ENCODE measurements at regions not wholly inside any gene's neighbourhood (a gene's known extent, or its start where the extent isn't known, plus 50 kb on each side); places are given as distances from the start of the nearest gene placed in this dataset.

GRCh38 chr13:60850526-60850925 lies 453.5 kb downstream of the TDRD3 start:
- TF ChIP-seq CTCF (IDR thresholded peaks at IDR 0.05) = no peak
- no peak for TF ChIP-seq NRF1 (IDR thresholded peaks at IDR 0.05; ENCODE audit: low read depth, low read length)
- no peak for TF ChIP-seq MXI1 (IDR thresholded peaks at IDR 0.05; ENCODE audit: low read depth, low read length)
- TF ChIP-seq NFIC (IDR thresholded peaks at IDR 0.05; ENCODE audit: borderline replicate concordance) = no peak
- no peak for TF ChIP-seq FOSL2 (IDR thresholded peaks at IDR 0.05; ENCODE audit: borderline replicate concordance, low read depth)
- TF ChIP-seq EZH2phosphoT487 (IDR thresholded peaks at IDR 0.05; ENCODE audit: borderline replicate concordance, low read depth) = no peak
- TF ChIP-seq SIN3A (IDR thresholded peaks at IDR 0.05; ENCODE audit: borderline replicate concordance, low read depth, low read length) = no peak
- TF ChIP-seq EP300 (IDR thresholded peaks at IDR 0.05; ENCODE audit: borderline replicate concordance in 1 of 2, low read depth in 1 of 2, low read length in 1 of 2) = no peak
- TF ChIP-seq, protein P1, sequence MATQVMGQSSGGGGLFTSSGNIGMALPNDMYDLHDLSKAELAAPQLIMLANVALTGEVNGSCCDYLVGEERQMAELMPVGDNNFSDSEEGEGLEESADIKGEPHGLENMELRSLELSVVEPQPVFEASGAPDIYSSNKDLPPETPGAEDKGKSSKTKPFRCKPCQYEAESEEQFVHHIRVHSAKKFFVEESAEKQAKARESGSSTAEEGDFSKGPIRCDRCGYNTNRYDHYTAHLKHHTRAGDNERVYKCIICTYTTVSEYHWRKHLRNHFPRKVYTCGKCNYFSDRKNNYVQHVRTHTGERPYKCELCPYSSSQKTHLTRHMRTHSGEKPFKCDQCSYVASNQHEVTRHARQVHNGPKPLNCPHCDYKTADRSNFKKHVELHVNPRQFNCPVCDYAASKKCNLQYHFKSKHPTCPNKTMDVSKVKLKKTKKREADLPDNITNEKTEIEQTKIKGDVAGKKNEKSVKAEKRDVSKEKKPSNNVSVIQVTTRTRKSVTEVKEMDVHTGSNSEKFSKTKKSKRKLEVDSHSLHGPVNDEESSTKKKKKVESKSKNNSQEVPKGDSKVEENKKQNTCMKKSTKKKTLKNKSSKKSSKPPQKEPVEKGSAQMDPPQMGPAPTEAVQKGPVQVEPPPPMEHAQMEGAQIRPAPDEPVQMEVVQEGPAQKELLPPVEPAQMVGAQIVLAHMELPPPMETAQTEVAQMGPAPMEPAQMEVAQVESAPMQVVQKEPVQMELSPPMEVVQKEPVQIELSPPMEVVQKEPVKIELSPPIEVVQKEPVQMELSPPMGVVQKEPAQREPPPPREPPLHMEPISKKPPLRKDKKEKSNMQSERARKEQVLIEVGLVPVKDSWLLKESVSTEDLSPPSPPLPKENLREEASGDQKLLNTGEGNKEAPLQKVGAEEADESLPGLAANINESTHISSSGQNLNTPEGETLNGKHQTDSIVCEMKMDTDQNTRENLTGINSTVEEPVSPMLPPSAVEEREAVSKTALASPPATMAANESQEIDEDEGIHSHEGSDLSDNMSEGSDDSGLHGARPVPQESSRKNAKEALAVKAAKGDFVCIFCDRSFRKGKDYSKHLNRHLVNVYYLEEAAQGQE (IDR thresholded peaks at IDR 0.05; ENCODE audit: low read depth, low read length) = no peak
- TF ChIP-seq, protein P2, sequence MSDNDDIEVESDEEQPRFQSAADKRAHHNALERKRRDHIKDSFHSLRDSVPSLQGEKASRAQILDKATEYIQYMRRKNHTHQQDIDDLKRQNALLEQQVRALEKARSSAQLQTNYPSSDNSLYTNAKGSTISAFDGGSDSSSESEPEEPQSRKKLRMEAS (IDR thresholded peaks at IDR 0.05; ENCODE audit: low read depth) = no peak
- no peak for TF ChIP-seq RFX5 (IDR thresholded peaks at IDR 0.05; ENCODE audit: low read length)

All from SK-N-SH (cell line).